ENCODE measurements at regions not wholly inside any gene's neighbourhood (a gene's known extent, or its start where the extent isn't known, plus 50 kb on each side); places are given as distances from the start of the nearest gene placed in this dataset.

DNA sequence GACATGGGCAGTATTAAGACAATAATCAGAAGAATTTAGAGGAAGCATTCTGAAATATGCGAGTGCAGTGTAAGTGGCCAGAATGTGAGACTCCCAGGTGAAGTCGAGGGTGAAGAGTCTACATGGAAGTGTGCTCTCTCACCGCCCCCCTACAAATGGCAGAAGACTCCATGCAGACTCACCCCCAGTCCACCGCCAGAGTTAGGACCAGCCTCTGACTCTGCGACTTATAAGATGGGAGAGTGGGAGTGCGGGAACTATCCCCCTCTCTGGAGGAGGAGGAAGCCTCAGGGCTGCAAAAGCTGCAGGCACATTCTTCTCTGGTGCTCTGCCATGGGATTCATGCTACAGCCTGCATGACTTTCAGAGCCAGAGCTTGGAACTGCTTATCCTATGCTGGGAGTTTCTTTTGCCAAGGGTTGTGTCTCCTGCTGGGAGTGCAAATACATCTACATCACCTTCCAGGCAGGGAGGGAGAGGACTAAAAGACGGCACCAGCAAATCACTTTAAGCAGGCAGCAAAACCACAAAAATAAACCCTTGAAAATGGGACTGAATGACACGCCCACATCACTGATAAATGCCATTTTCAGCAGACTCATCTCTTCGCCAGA lies 206.7 kb upstream of the SULF2 start:
- Histone ChIP-seq H3K27me3 (replicated peaks) (no peaks in the 10 kb centered on the region), H3K4me3 (ENCODE audit: low read depth, low read length) (no peak overlapping the region), H3K36me3 (replicated peaks) (no peaks in the 10 kb centered on the region), H3K27ac (no peak overlapping the region)
- TF ChIP-seq, protein P1, sequence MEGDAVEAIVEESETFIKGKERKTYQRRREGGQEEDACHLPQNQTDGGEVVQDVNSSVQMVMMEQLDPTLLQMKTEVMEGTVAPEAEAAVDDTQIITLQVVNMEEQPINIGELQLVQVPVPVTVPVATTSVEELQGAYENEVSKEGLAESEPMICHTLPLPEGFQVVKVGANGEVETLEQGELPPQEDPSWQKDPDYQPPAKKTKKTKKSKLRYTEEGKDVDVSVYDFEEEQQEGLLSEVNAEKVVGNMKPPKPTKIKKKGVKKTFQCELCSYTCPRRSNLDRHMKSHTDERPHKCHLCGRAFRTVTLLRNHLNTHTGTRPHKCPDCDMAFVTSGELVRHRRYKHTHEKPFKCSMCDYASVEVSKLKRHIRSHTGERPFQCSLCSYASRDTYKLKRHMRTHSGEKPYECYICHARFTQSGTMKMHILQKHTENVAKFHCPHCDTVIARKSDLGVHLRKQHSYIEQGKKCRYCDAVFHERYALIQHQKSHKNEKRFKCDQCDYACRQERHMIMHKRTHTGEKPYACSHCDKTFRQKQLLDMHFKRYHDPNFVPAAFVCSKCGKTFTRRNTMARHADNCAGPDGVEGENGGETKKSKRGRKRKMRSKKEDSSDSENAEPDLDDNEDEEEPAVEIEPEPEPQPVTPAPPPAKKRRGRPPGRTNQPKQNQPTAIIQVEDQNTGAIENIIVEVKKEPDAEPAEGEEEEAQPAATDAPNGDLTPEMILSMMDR (IDR thresholded peaks at IDR 0.05; ENCODE audit: low read depth, low read length, missing control alignments) = no peak
- in situ Hi-C loops (cut with HindIII; ENCODE audit: low pct_ligation_motif_present, low sequenced_read_pairs) = no loop called here
- no peak for DNase-seq

DNA sequence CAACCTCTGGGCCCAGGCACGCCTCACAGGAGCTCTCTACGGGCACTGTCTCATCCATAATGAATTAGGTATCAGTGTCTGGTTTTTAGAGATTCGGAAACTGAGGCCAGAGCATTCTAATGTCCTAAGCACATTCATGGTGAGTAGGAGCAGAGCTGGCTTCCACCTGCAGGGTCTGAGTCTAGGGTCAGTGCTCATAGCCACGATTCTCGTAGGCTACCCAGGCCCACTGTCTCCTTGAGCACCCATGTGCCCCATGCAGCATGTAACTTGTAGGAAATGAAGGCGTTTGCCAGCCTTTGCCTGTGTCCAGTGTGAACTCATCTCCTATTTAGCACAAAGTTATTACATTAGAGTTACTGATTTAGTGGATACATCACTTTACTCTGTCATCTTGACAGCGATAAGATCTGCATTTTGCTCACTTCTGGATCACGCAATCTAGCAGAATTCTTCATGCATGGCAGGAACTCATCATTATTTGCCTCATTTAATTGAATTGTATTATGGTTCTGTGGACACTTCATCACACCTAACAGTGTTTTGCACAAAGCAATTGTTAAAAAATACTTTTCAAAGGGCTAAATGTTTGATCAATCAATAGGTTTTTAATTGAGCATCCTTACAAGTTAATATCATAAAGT lies 205.3 kb upstream of the SULF2 start:
- no peak for DNase-seq
- in situ Hi-C loops (cut with HindIII; ENCODE audit: low pct_ligation_motif_present, low sequenced_read_pairs) = no loop called here
- TF ChIP-seq, protein P1 (IDR thresholded peaks at IDR 0.05; ENCODE audit: low read depth, low read length, missing control alignments) = no peak

DNA sequence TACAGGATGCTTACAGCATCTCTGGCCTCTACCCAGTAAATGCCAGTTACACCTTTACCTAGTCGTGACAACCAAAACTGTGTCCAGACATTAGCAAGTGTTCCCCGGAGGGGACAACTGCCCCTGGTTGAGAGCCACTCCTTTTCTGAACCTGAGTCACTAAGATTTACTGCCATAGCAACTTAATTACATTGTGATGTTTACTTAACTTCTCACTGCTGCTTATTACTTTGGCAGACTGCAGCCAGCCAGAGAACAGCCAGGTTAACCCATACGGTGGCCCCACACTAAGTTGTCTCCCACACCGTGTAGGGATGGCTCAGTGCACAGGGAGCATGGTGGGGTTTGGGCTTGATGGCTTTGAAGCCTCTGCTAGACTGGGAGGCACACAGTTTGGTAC lies 204.7 kb upstream of the SULF2 start:
- in situ Hi-C loops (cut with HindIII; ENCODE audit: low pct_ligation_motif_present, low sequenced_read_pairs) = no loop called here
- Histone ChIP-seq H3K4me3 (ENCODE audit: low read depth, low read length) (no peak overlapping the region), H3K36me3 (replicated peaks) (no peaks in the 10 kb centered on the region), H3K27ac (no peak overlapping the region), H3K27me3 (replicated peaks) (no peaks in the 10 kb centered on the region)
- no peak for DNase-seq
- TF ChIP-seq, protein P1 (IDR thresholded peaks at IDR 0.05; ENCODE audit: low read depth, low read length, missing control alignments) = no peak

More for the DNA sequence above, 205.3 kb upstream of the SULF2 start:
- no peak overlapping the region for H3K4me3 ChIP-seq (ENCODE audit: low read depth, low read length)
- no peak overlapping the region for H3K27ac ChIP-seq
- no peaks in the 10 kb centered on the region for H3K27me3 ChIP-seq (replicated peaks)
- no peaks in the 10 kb centered on the region for H3K36me3 ChIP-seq (replicated peaks)

DNA sequence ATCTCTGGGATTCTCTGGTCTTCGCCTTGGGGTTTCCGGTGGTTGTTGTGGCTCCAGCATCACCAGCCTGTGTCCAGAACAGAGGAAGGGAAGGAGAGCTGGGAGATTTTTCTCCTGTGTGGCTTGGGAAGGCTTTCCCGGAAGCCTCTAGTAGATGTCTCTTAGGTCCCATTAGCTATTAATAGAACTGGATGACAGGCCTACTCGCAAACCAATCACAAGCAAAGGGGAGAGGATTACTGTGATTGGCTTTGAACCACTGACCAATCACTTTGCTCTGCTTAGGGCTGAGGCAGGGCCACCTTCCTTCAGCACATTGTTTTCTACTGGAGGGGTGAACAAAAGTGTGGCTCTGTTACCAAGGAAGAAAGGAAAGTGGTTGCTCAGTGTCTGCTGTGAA lies 203.4 kb upstream of the SULF2 start:
- H3K36me3 ChIP-seq (replicated peaks) = no peaks in the 10 kb centered on the region
- H3K27me3 ChIP-seq (replicated peaks) = no peaks in the 10 kb centered on the region
- DNase-seq = no peak
- TF ChIP-seq, protein P1 (IDR thresholded peaks at IDR 0.05; ENCODE audit: low read depth, low read length, missing control alignments) = no peak
- H3K4me3 ChIP-seq (ENCODE audit: low read depth, low read length) = no peak overlapping the region
- H3K27ac ChIP-seq = no peak overlapping the region
- in situ Hi-C loops (cut with HindIII; ENCODE audit: low pct_ligation_motif_present, low sequenced_read_pairs) = no loop called here

DNA sequence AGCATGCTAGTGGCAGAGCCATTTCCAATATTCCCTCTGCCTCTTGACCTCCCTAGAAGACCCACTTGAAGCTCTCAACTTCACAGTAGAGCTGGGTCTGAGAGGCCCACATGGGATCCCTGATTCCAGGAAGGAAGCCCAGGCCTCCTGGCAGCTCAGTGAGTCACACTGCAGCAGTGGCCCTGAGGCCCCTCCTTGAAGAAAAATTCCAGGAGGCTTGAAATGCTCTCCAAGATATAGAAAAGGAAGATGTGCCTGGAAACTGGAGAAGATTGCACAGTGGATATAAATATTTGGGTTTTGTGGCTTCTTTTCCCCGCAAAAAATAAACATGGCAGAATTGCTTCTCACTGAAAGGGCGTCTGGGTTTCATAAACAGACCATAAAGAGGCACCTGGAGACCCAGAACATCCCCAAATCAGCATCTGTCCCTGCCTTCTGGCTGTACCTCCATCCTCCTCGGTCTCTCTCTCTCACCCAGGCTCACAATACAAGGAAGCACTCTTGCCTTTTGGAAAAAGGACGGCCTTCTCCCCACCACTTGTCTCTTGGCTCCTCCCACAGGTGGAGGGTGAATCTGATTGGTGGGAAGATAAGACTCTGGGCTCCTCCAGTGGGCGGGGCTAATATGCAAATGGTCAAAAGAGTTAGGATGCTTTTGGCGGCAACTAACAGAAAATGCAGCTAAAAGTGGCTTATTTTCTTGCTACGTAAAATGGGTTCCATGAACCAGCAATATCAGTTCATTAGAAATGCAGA lies 200.0 kb upstream of the SULF2 start:
- in situ Hi-C loops (cut with HindIII; ENCODE audit: low pct_ligation_motif_present, low sequenced_read_pairs) = no loop called here
- Histone ChIP-seq H3K4me3 (ENCODE audit: low read depth, low read length) (no peak overlapping the region), H3K27ac (no peak overlapping the region), H3K27me3 (replicated peaks) (no peaks in the 10 kb centered on the region), H3K36me3 (replicated peaks) (no peaks in the 10 kb centered on the region)
- no peak for DNase-seq
- TF ChIP-seq, protein P1 (IDR thresholded peaks at IDR 0.05; ENCODE audit: low read depth, low read length, missing control alignments) = no peak

All from brain microvascular endothelial cell (primary cell).